ENCODE measurements at regions not wholly inside any gene's neighbourhood (a gene's known extent, or its start where the extent isn't known, plus 50 kb on each side); places are given as distances from the start of the nearest gene placed in this dataset.

GRCh38 chr7:116310141-116310540 lies 99.8 kb downstream of the TES start:
- no peak overlapping the region for H3K4me3 Mint-ChIP-seq
- WGBS (ENCODE audit: insufficient coverage): 40% methylated on average over 1 of the region's 3 CpGs
- H3K36me3 Mint-ChIP-seq: no peaks in the 10 kb centered on the region
- peaks cover 4 to 5% of the 10 kb centered on the region in 2 donors for H3K27me3 Mint-ChIP-seq
- no peak for ATAC-seq (replicated peaks in 1 of 4)
- Histone ChIP-seq H3K27ac (ENCODE audit: low read length) (no peak overlapping the region), H3K4me3 (ENCODE audit: control insufficient read depth in 1 of 2, extremely low read depth in 1 of 2, low read length in 1 of 2) (no peak overlapping the region), H3K27me3 (replicated peaks in 1 of 2; ENCODE audit: control insufficient read depth in 2 of 2, extremely low read depth in 1 of 2, insufficient read depth in 2 of 2, low read length in 1 of 2) (no peaks in the 10 kb centered on the region), H3K4me1 (ENCODE audit: control insufficient read depth in 1 of 2, extremely low read depth in 1 of 2, insufficient read depth in 2 of 2, low read length in 2 of 2) (no peaks in the 10 kb centered on the region), H3K9me3 (no peaks in the 10 kb centered on the region), H3K36me3 (ENCODE audit: control insufficient read depth in 2 of 2, extremely low read depth in 1 of 2, insufficient read depth in 1 of 2, low read length in 1 of 2) (no peaks in the 10 kb centered on the region)
- DNase-seq: no peak
- CTCF ChIA-PET: no interaction called here
- no peaks in the 10 kb centered on the region for H3K4me1 Mint-ChIP-seq
- H3K9me3 Mint-ChIP-seq: no peaks in the 10 kb centered on the region
- POLR2A ChIA-PET: no interaction called here
- H3K27ac Mint-ChIP-seq: no peak overlapping the region

GRCh38 chr7:116311259-116311658 lies 100.9 kb downstream of the TES start:
- Mint-ChIP-seq H3K36me3 (no peaks in the 10 kb centered on the region), H3K27ac (no peak overlapping the region), H3K4me1 (no peaks in the 10 kb centered on the region), H3K4me3 (no peak overlapping the region), H3K27me3 (peaks cover under 1 to 10% of the 10 kb centered on the region in 2 donors), H3K9me3 (no peaks in the 10 kb centered on the region)
- H3K9me3 ChIP-seq: no peaks in the 10 kb centered on the region
- no peak for DNase-seq
- 85% methylated on average over 1 of the region's 3 CpGs for WGBS (ENCODE audit: insufficient coverage)
- no peaks in the 10 kb centered on the region for H3K4me1 ChIP-seq (ENCODE audit: control insufficient read depth in 1 of 2, extremely low read depth in 1 of 2, insufficient read depth in 2 of 2, low read length in 2 of 2)
- POLR2A ChIA-PET: no interaction called here
- H3K36me3 ChIP-seq (ENCODE audit: control insufficient read depth in 2 of 2, extremely low read depth in 1 of 2, insufficient read depth in 1 of 2, low read length in 1 of 2): no peaks in the 10 kb centered on the region
- CTCF ChIA-PET: interaction anchor here in 1 of 2 donors (0.8 kb wide), 1 partner anchor 40 kb away, joined by 3 read pairs; no protein-coding TSS in a partner anchor
- H3K27ac ChIP-seq (ENCODE audit: low read length): no peak overlapping the region
- ATAC-seq (replicated peaks in 1 of 4): no peak
- H3K27me3 ChIP-seq (replicated peaks in 1 of 2; ENCODE audit: control insufficient read depth in 2 of 2, extremely low read depth in 1 of 2, insufficient read depth in 2 of 2, low read length in 1 of 2): no peaks in the 10 kb centered on the region
- H3K4me3 ChIP-seq (ENCODE audit: control insufficient read depth in 1 of 2, extremely low read depth in 1 of 2, low read length in 1 of 2): no peak overlapping the region

- H3K36me3 ChIP-seq (ENCODE audit: control insufficient read depth in 2 of 2, extremely low read depth in 1 of 2, insufficient read depth in 1 of 2, low read length in 1 of 2): no peaks in the 10 kb centered on the region
- H3K27me3 Mint-ChIP-seq: peaks cover 6 to 14% of the 10 kb centered on the region in 2 donors
- no peaks in the 10 kb centered on the region for H3K36me3 Mint-ChIP-seq
- no peak overlapping the region for H3K4me3 Mint-ChIP-seq
- ChIA-PET POLR2A (no interaction called here), CTCF (interaction anchor here (0.6 to 0.8 kb wide), 2 partner anchors 40 to 173 kb away, joined by 3 read pairs; no protein-coding TSS in a partner anchor)
- no peaks in the 10 kb centered on the region for H3K4me1 ChIP-seq (ENCODE audit: control insufficient read depth in 1 of 2, extremely low read depth in 1 of 2, insufficient read depth in 2 of 2, low read length in 2 of 2)
- H3K9me3 Mint-ChIP-seq: no peaks in the 10 kb centered on the region
- H3K4me1 Mint-ChIP-seq: no peaks in the 10 kb centered on the region
- no peak overlapping the region for H3K27ac ChIP-seq (ENCODE audit: low read length)
- DNase-seq (no peak), ATAC-seq (replicated peaks in 1 of 4) (no peak)
- WGBS (ENCODE audit: insufficient coverage): 89% methylated on average over 3 of the region's 3 CpGs
- no peak overlapping the region for H3K27ac Mint-ChIP-seq
- H3K9me3 ChIP-seq: no peaks in the 10 kb centered on the region
- H3K4me3 ChIP-seq (ENCODE audit: control insufficient read depth in 1 of 2, extremely low read depth in 1 of 2, low read length in 1 of 2): no peak overlapping the region
- H3K27me3 ChIP-seq (replicated peaks in 1 of 2; ENCODE audit: control insufficient read depth in 2 of 2, extremely low read depth in 1 of 2, insufficient read depth in 2 of 2, low read length in 1 of 2): no peaks in the 10 kb centered on the region
Observed at GRCh38 chr7:116311816-116312471, 101.6 kb downstream of the TES start.

GRCh38 chr7:116315293-116315692 lies 105.0 kb downstream of the TES start:
- 92% methylated on average over 3 of the region's 6 CpGs for WGBS (ENCODE audit: insufficient coverage)
- peaks cover 0 to 4% of the 10 kb centered on the region in 2 experiments for H3K27me3 ChIP-seq (replicated peaks in 1 of 2; ENCODE audit: control insufficient read depth in 2 of 2, extremely low read depth in 1 of 2, insufficient read depth in 2 of 2, low read length in 1 of 2)
- H3K27ac Mint-ChIP-seq: no peak overlapping the region
- ChIA-PET POLR2A (no interaction called here), CTCF (no interaction called here)
- H3K4me1 Mint-ChIP-seq: no peaks in the 10 kb centered on the region
- no peak for DNase-seq
- H3K36me3 Mint-ChIP-seq: no peaks in the 10 kb centered on the region
- H3K9me3 Mint-ChIP-seq: no peaks in the 10 kb centered on the region
- no peaks in the 10 kb centered on the region for H3K36me3 ChIP-seq (ENCODE audit: control insufficient read depth in 2 of 2, extremely low read depth in 1 of 2, insufficient read depth in 1 of 2, low read length in 1 of 2)
- H3K4me3 Mint-ChIP-seq: no peak overlapping the region
- ATAC-seq (replicated peaks in 1 of 4): no peak
- H3K27me3 Mint-ChIP-seq: peaks cover 13 to 23% of the 10 kb centered on the region in 2 donors
- H3K4me1 ChIP-seq (ENCODE audit: control insufficient read depth in 1 of 2, extremely low read depth in 1 of 2, insufficient read depth in 2 of 2, low read length in 2 of 2): no peaks in the 10 kb centered on the region
- no peak overlapping the region for H3K4me3 ChIP-seq (ENCODE audit: control insufficient read depth in 1 of 2, extremely low read depth in 1 of 2, low read length in 1 of 2)
- H3K27ac ChIP-seq (ENCODE audit: low read length): no peak overlapping the region
- H3K9me3 ChIP-seq: no peaks in the 10 kb centered on the region

- CTCF ChIA-PET: no interaction called here
- Histone ChIP-seq H3K27ac (ENCODE audit: low read length) (no peak overlapping the region), H3K27me3 (replicated peaks in 1 of 2; ENCODE audit: control insufficient read depth in 2 of 2, extremely low read depth in 1 of 2, insufficient read depth in 2 of 2, low read length in 1 of 2) (peaks cover 0 to 4% of the 10 kb centered on the region in 2 experiments), H3K4me1 (ENCODE audit: control insufficient read depth in 1 of 2, extremely low read depth in 1 of 2, insufficient read depth in 2 of 2, low read length in 2 of 2) (no peaks in the 10 kb centered on the region), H3K36me3 (ENCODE audit: control insufficient read depth in 2 of 2, extremely low read depth in 1 of 2, insufficient read depth in 1 of 2, low read length in 1 of 2) (no peaks in the 10 kb centered on the region), H3K9me3 (no peaks in the 10 kb centered on the region), H3K4me3 (ENCODE audit: control insufficient read depth in 1 of 2, extremely low read depth in 1 of 2, low read length in 1 of 2) (no peak overlapping the region)
- Mint-ChIP-seq H3K27me3 (peaks cover 13 to 23% of the 10 kb centered on the region in 2 donors), H3K4me1 (no peaks in the 10 kb centered on the region), H3K27ac (no peak overlapping the region), H3K4me3 (no peak overlapping the region), H3K9me3 (no peaks in the 10 kb centered on the region), H3K36me3 (no peaks in the 10 kb centered on the region)
- POLR2A ChIA-PET: no interaction called here
- ATAC-seq (replicated peaks in 1 of 4) (no peak), DNase-seq (no peak)
- WGBS (ENCODE audit: insufficient coverage): 96% methylated on average over 3 of the region's 3 CpGs
Observed at GRCh38 chr7:116315803-116316202, 105.5 kb downstream of the TES start.

- WGBS (ENCODE audit: insufficient coverage): 45% methylated on average over 4 of the region's 7 CpGs
- H3K4me3 Mint-ChIP-seq: no peak overlapping the region
- no peaks in the 10 kb centered on the region for H3K9me3 Mint-ChIP-seq
- H3K27ac ChIP-seq (ENCODE audit: low read length): no peak overlapping the region
- no peaks in the 10 kb centered on the region for H3K36me3 Mint-ChIP-seq
- peaks cover 13 to 23% of the 10 kb centered on the region in 2 donors for H3K27me3 Mint-ChIP-seq
- H3K27me3 ChIP-seq (replicated peaks in 1 of 2; ENCODE audit: control insufficient read depth in 2 of 2, extremely low read depth in 1 of 2, insufficient read depth in 2 of 2, low read length in 1 of 2): peaks cover 0 to 4% of the 10 kb centered on the region in 2 experiments
- no peak for ATAC-seq (replicated peaks in 1 of 4)
- POLR2A ChIA-PET: no interaction called here
- no peak for DNase-seq
- no peaks in the 10 kb centered on the region for H3K9me3 ChIP-seq
- H3K4me1 ChIP-seq (ENCODE audit: control insufficient read depth in 1 of 2, extremely low read depth in 1 of 2, insufficient read depth in 2 of 2, low read length in 2 of 2): no peaks in the 10 kb centered on the region
- H3K27ac Mint-ChIP-seq: no peak overlapping the region
- CTCF ChIA-PET: no interaction called here
- H3K4me3 ChIP-seq (ENCODE audit: control insufficient read depth in 1 of 2, extremely low read depth in 1 of 2, low read length in 1 of 2): no peak overlapping the region
- no peaks in the 10 kb centered on the region for H3K4me1 Mint-ChIP-seq
- no peaks in the 10 kb centered on the region for H3K36me3 ChIP-seq (ENCODE audit: control insufficient read depth in 2 of 2, extremely low read depth in 1 of 2, insufficient read depth in 1 of 2, low read length in 1 of 2)
Observed at GRCh38 chr7:116316838-116317628, 106.7 kb downstream of the TES start.
